ENCODE measurements at regions not wholly inside any gene's neighbourhood (a gene's known extent, or its start where the extent isn't known, plus 50 kb on each side); places are given as distances from the start of the nearest gene placed in this dataset.

GRCh38 chr7:20952916-20953315, 166.2 kb upstream of the SP8 start:
- TF ChIP-seq CTCF (IDR thresholded peaks at IDR 0.05) (no peak), EZH2 (IDR thresholded peaks at IDR 0.05) (no peak), EZH2phosphoT487 (IDR thresholded peaks at IDR 0.05) (no peak)

All from neural progenitor cell (in vitro differentiated cells).